HG02970 (cell line): ENCODE measurements at regions not wholly inside any gene's neighbourhood (a gene's known extent, or its start where the extent isn't known, plus 50 kb on each side); places are given as distances from the start of the nearest gene placed in this dataset.

Source experiments
- ATAC-seq: cut with Tn5 transposase; IDR thresholded peaks from one replicate; pipeline ENCODE4 v1.9.1; 2021; ENCODE audit warnings: mild to moderate bottlenecking, moderate library complexity, moderate number of reproducible peaks; ENCODE audit not compliant: unreplicated experiment, low FRiP score

- ATAC-seq, result no peak
Observed at GRCh38 chr9:80013891-80014290, 442.1 kb downstream of the TLE4 start.

- no peak for ATAC-seq
Observed at GRCh38 chr9:80012557-80013330, 441.0 kb downstream of the TLE4 start.

GRCh38 chr9:80009204-80009603 is 437.4 kb downstream of the TLE4 start:
- ATAC-seq, result no peak

DNA sequence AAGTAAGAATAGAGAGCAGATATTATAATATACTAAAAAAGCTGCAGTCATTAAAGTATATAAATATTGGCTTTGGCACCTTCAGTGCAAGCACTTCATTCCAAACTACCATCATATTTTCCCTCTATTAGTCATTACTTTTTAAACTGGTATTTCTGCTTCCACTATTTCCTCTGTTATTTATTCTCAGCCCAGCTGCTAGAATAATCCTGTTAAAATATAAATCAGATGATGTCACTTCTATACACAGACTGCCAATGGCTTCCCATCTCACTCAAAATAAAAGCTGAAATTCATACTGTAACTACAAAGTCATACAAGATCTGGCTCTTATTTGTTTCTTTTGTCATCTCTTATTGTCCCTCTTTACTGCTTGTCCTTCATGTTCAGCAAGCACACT is 432.9 kb downstream of the TLE4 start:
- ATAC-seq, result no peak

GRCh38 chr9:79990536-79990935 is 418.8 kb downstream of the TLE4 start:
- ATAC-seq, result no peak

DNA sequence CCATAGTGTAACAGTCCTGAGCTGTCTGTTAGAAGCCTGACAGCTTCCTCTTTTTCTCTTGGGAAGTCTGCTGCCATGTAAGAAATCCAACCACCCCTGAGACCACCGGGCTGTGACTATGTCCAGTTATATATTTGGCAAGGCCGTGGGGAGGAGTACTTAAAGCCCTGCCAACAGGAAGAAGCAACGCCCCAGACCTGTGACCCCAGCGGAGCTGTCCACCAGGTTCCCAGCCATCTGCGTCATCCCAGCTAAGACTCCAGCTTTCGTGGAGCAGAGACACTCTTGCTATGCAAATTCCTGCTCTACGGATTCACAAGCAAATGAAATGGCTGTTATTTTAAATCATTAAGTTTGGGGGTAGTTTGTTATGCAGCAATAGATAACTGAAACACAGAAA is 417.3 kb downstream of the TLE4 start:
- ATAC-seq, result no peak

DNA sequence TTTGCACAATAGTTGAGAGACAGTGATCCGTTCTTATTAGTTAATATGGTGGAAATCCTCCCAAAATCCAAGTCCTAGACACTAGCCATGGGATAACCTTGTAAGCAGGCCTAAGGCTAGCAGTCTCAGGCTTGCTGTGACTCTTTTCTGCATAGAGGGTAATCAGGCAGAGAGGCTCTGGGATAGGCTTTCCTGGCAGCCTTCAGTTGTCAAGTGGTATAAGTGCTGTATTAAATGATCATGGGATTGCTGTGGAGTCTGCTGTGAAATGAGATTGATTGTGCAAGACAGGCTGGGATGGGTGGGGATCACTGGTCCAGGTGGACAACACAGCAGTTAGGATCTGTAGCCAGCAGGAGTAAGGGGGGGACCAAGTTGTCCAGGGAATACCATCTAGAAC is 416.4 kb downstream of the TLE4 start:
- no peak for ATAC-seq

GRCh38 chr9:79986437-79986836 is 414.7 kb downstream of the TLE4 start:
- ATAC-seq, result no peak

GRCh38 chr9:79985772-79986171 is 414.0 kb downstream of the TLE4 start:
- ATAC-seq, result no peak

DNA sequence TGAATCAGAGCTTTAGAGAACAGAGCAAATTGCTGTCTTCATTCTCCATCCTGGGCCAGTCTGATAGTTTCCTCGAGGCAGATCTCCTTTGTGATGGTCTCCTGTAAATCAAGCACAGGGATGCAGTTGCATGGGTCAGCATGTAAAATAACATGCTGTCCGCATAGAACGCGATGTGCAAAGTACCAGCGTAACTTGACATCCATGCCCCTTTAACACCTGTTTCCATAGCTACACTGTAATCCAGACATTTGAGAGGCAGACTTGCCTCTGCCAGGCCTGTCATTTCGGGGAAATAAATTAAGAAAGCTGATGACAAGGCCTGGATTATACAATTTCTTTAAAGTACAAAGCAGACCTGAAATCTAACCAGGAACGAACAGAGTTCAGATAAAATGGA is 413.5 kb downstream of the TLE4 start:
- ATAC-seq, result no peak

DNA sequence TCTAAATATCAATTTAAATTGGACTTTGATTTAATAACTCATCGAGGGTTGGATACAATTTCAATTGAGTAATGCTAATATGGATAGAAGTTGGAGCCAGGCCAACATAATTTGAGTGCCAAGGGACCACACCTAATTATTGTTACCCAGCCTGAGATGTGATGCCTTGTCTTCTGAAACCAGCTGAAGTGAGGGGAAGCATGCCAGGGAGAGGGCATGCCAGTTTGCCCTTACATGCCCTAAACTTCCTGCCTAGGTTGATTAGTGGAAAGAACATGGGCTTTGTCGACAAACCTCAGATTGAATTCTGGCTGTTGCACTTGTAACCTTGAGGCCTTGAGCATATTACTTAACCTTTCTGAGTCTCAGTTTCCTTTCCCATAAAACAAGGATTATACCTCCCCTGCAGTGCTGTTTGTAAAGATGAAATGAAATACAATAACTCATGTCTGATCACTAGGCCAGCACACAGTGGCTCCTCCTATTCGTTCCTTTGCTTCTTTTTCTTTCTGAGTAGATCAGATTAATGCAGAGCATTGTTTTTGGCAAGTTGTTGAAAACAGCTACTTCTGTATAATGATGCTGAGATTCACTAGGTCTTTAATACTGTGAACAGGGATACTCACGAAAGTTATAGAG is 412.8 kb downstream of the TLE4 start:
- ATAC-seq, result no peak

DNA sequence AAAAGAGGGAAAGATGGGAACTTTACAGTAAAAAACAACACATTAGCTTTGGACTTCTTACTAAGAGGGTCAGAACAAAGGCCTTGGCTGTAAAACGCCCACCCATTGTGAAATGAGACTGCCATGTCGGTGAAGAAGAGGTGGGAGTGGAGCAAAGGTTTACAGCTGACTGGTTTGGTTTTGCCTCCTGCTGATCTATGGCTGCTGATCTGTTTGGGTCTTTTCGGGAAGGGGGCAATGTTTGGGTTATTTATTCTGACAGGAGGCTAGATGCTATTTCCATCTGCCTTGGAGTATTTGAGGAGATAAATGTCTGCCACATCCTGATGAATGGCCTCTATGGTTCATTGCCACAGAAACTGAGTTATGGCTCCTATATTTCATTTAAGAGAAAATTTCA is 408.7 kb downstream of the TLE4 start:
- ATAC-seq, result no peak

- no peak for ATAC-seq
Observed at GRCh38 chr9:79977510-79978197, 405.9 kb downstream of the TLE4 start.

- no peak for ATAC-seq
Observed at GRCh38 chr9:79977074-79977435, 405.3 kb downstream of the TLE4 start.

DNA sequence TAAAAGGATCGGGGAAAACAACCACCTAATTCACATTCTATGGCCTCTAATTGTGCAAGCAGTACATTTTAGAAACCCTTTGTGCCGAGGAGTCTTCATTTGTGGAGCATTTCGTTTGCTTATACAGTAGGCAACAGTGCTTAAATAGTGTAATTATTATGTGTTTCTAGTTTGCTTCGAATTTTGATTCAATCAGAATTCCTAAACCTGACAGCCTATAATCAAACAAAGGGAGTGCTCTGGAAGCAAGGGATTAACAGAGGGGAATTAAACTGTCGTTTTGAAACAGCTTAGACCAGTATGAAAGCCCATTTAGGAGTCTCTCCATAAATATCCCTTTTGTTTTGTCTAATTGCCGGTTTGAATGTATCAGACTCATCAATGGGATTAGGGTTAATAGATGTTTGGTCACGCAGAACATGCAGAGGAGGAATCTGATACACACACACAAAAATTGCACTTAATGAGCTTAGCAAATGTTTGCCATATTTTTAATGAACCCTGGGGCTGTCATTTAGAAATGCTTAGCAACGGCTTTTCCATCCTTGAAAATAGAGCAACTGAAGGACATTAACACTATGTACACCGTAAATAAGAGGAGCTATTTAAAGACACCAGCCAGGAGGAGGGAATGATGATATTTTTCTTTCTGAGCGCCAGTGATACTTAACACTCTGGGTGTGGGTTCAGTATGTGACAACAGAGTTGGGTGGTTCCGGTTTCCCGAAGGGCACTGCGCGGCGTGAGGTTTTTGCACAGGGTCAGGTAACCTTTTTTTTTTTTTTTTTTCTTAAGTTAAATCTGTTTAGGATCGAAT is 404.7 kb downstream of the TLE4 start:
- no peak for ATAC-seq

- no peak for ATAC-seq
Observed at GRCh38 chr9:79975621-79976256, 404.0 kb downstream of the TLE4 start.

- ATAC-seq, result no peak
Observed at GRCh38 chr9:79974806-79975422, 403.1 kb downstream of the TLE4 start.

DNA sequence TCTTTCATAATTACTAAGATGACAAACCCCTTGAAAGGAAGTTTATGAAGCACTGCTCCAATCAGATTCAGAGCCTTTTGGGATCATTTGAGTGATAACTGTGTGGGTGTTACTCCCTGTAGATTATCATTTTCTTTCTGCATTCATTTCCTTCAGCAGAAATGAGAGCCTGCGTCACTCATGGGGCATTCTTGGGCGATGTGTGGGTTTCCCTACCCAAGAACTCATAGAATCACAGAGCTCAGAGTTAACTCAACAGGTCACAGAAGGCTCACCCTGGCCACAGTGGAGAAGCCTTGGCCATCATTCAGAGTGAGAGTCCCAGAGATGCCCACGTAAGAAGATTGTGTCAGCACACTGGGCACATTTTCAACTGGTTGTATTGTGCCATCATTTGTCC is 401.9 kb downstream of the TLE4 start:
- ATAC-seq, result no peak

GRCh38 chr9:79970146-79970425 is 398.3 kb downstream of the TLE4 start:
- ATAC-seq, result no peak

- ATAC-seq, result no peak
Observed at GRCh38 chr9:79969393-79970145, 397.8 kb downstream of the TLE4 start.
